ENCODE measurements at regions not wholly inside any gene's neighbourhood (a gene's known extent, or its start where the extent isn't known, plus 50 kb on each side); places are given as distances from the start of the nearest gene placed in this dataset.
A peak's percentile ranks its signal among the peaks of the same experiment; 100 is the strongest.
"Not testable (repeated sequence)": the region's sequence is repeated elsewhere in the genome, so short reads cannot be mapped to it uniquely, and the experiment has no call there.

- H3K27me3 ChIP-seq (ENCODE audit: control insufficient read depth, insufficient read depth); H3K4me3 ChIP-seq (ENCODE audit: low read length); H3K4me1 ChIP-seq (ENCODE audit: control insufficient read depth, insufficient read depth, low read length); ATAC-seq; DNase-seq; H3K9me3 ChIP-seq (ENCODE audit: control insufficient read depth, low read length); intact Hi-C loops (cut with DNase I); H3K27ac ChIP-seq (ENCODE audit: low read length): not testable (repeated sequence)
- WGBS: no CpG with 5 or more reads among the region's 1 CpG
Measured at GRCh38 chr21:6363591-6363990, 4157.8 kb upstream of the TPTE start.

GRCh38 chr21:6368824-6369223 is 4152.6 kb upstream of the TPTE start:
- H3K4me3 ChIP-seq (ENCODE audit: low read length): peak overlapping the region; percentile 28
- peak overlapping the region; percentile 90 for H3K27ac ChIP-seq (ENCODE audit: low read length)
- 11% methylated on average over 2 of the region's 7 CpGs for WGBS
- intact Hi-C loops (cut with DNase I); H3K4me1 ChIP-seq (ENCODE audit: control insufficient read depth, insufficient read depth, low read length); H3K27me3 ChIP-seq (ENCODE audit: control insufficient read depth, insufficient read depth); ATAC-seq; H3K9me3 ChIP-seq (ENCODE audit: control insufficient read depth, low read length): not testable (repeated sequence)
- DNase-seq: peak in 1 of 3 donors; percentile 14

GRCh38 chr21:6373253-6373652 is 4148.1 kb upstream of the TPTE start:
- intact Hi-C loops (cut with DNase I); ATAC-seq; H3K4me1 ChIP-seq (ENCODE audit: control insufficient read depth, insufficient read depth, low read length); H3K4me3 ChIP-seq (ENCODE audit: low read length); H3K27me3 ChIP-seq (ENCODE audit: control insufficient read depth, insufficient read depth); H3K27ac ChIP-seq (ENCODE audit: low read length); H3K9me3 ChIP-seq (ENCODE audit: control insufficient read depth, low read length); DNase-seq: not testable (repeated sequence)
- WGBS: no CpG with 5 or more reads among the region's 3 CpGs

GRCh38 chr21:6374232-6374631 is 4147.2 kb upstream of the TPTE start:
- 27% methylated on average over 12 of the region's 12 CpGs for WGBS

DNA sequence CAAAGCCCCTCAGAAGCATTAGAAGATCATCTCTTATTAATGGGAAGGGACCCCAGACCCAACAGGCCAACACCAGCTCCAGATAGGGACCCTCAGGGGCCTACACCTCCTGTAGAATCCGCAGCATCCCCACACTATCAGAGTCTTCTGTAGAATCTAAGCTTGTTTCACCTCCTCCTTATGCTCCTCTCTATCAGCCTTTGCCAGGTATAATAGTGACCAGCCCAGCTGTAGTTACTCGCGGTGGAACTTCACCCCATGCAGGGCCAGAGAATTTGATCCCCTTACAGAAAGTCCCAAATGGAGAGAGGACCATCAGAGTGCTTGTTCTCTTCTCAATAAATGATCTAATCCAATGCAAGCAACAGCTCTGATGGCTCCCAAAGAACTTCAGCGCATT is 4146.5 kb upstream of the TPTE start:
- DNase-seq: peak in 1 of 3 donors; percentile 19
- H3K4me1 ChIP-seq (ENCODE audit: control insufficient read depth, insufficient read depth, low read length); H3K27ac ChIP-seq (ENCODE audit: low read length); H3K27me3 ChIP-seq (ENCODE audit: control insufficient read depth, insufficient read depth); ATAC-seq; H3K4me3 ChIP-seq (ENCODE audit: low read length); intact Hi-C loops (cut with DNase I); H3K9me3 ChIP-seq (ENCODE audit: control insufficient read depth, low read length): not testable (repeated sequence)
- WGBS: 77% methylated on average over 4 of the region's 4 CpGs

More at GRCh38 chr21:6374232-6374631, 4147.2 kb upstream of the TPTE start:
- H3K9me3 ChIP-seq (ENCODE audit: control insufficient read depth, low read length); ATAC-seq; H3K27me3 ChIP-seq (ENCODE audit: control insufficient read depth, insufficient read depth); H3K4me3 ChIP-seq (ENCODE audit: low read length); H3K4me1 ChIP-seq (ENCODE audit: control insufficient read depth, insufficient read depth, low read length); H3K27ac ChIP-seq (ENCODE audit: low read length); intact Hi-C loops (cut with DNase I): not testable (repeated sequence)
- peak; percentile 44 to 72 (median 70) for DNase-seq

GRCh38 chr21:6375776-6376175 is 4145.6 kb upstream of the TPTE start:
- H3K9me3 ChIP-seq (ENCODE audit: control insufficient read depth, low read length); ATAC-seq; intact Hi-C loops (cut with DNase I); H3K4me1 ChIP-seq (ENCODE audit: control insufficient read depth, insufficient read depth, low read length); H3K4me3 ChIP-seq (ENCODE audit: low read length); DNase-seq; H3K27me3 ChIP-seq (ENCODE audit: control insufficient read depth, insufficient read depth); H3K27ac ChIP-seq (ENCODE audit: low read length): not testable (repeated sequence)
- 46% methylated on average over 3 of the region's 5 CpGs for WGBS

DNA sequence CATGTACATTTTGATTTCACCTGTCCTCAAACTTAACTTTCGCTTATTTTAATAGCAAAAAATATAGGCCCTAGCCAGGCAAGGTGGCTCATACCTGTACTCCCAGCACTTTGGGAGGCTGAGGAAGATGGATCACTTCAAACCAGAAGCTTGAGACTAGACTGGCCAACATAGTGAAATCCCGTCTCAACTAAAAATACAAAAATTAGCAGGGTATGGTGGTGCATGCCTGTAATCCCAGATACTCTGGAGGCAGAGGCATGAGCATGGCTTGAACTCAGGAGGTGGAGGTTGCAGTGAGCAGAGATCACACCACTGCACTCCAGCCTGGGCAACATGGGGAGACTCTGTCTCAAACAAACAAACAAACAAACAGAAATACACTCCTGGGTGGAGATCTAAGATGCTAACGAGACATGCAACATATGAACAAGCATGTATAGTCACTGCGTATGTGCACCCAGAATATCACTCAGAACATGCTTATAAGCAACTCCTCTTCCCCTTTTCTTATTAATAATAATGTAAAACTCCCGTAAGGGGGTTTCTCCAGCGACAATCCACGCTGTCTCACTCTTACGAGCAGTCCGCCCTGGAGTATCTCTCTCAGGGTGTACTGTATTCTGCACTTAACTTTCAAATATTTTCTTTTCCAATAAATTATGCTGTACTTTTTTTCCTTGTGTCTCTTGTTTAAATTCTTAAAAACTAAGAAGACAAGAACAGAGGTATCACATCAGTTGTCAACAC is 4144.9 kb upstream of the TPTE start:
- ATAC-seq; intact Hi-C loops (cut with DNase I); H3K4me1 ChIP-seq (ENCODE audit: control insufficient read depth, insufficient read depth, low read length); H3K4me3 ChIP-seq (ENCODE audit: low read length); H3K27me3 ChIP-seq (ENCODE audit: control insufficient read depth, insufficient read depth); H3K9me3 ChIP-seq (ENCODE audit: control insufficient read depth, low read length); H3K27ac ChIP-seq (ENCODE audit: low read length): not testable (repeated sequence)
- DNase-seq: peak in 1 of 3 donors; percentile 4
- WGBS: 75% methylated on average over 9 of the region's 9 CpGs

Data from right cardiac atrium (tissue), 5 donors.